SHP77 (cell line): ENCODE measurements at regions not wholly inside any gene's neighbourhood (a gene's known extent, or its start where the extent isn't known, plus 50 kb on each side); places are given as distances from the start of the nearest gene placed in this dataset.

ENCODE experiments used
- DNase-seq, 2 experiments: peaks; one replicate each; lab custom pipeline; 2025; lab: John Stamatoyannopoulos, UW

- no peak for DNase-seq
Measured at GRCh38 chr6:92826633-92827032, 592.7 kb downstream of the EPHA7 start.

- DNase-seq = no peak
Measured at GRCh38 chr6:92822222-92822621, 597.1 kb downstream of the EPHA7 start.

- no peak for DNase-seq
Measured at GRCh38 chr6:92820601-92821000, 598.8 kb downstream of the EPHA7 start.

GRCh38 chr6:92810913-92811312 is 608.4 kb downstream of the EPHA7 start:
- DNase-seq = peak; percentile 47 to 51

- DNase-seq = no peak
Measured at GRCh38 chr6:92806254-92806653, 613.1 kb downstream of the EPHA7 start.

- DNase-seq = no peak
Measured at GRCh38 chr6:92791403-92791802, 628.0 kb downstream of the EPHA7 start.

GRCh38 chr6:92790381-92790780 is 629.0 kb downstream of the EPHA7 start:
- no peak for DNase-seq

- DNase-seq = no peak
Measured at GRCh38 chr6:92784235-92784634, 635.1 kb downstream of the EPHA7 start.

- peak in 1 of 2 experiments; percentile 56 for DNase-seq
Measured at GRCh38 chr6:92779746-92780145, 639.6 kb downstream of the EPHA7 start.

- peak; percentile 52 to 59 for DNase-seq
Measured at GRCh38 chr6:92777146-92777740, 642.1 kb downstream of the EPHA7 start.

GRCh38 chr6:92770540-92770939 is 648.8 kb downstream of the EPHA7 start:
- no peak for DNase-seq

GRCh38 chr6:92767101-92767500 is 652.3 kb downstream of the EPHA7 start:
- DNase-seq = no peak

GRCh38 chr6:92763680-92764079 is 655.7 kb downstream of the EPHA7 start:
- no peak for DNase-seq

- DNase-seq = no peak
Measured at GRCh38 chr6:92763274-92763584, 656.1 kb downstream of the EPHA7 start.

GRCh38 chr6:92762443-92763273 is 656.7 kb downstream of the EPHA7 start:
- no peak for DNase-seq

- no peak for DNase-seq
Measured at GRCh38 chr6:92759178-92759577, 660.2 kb downstream of the EPHA7 start.

- DNase-seq = no peak
Measured at GRCh38 chr6:92757925-92758324, 661.4 kb downstream of the EPHA7 start.

GRCh38 chr6:92756912-92757311 is 662.4 kb downstream of the EPHA7 start:
- DNase-seq = no peak

GRCh38 chr6:92753956-92754355 is 665.4 kb downstream of the EPHA7 start:
- no peak for DNase-seq

- no peak for DNase-seq
Measured at GRCh38 chr6:92752114-92752513, 667.2 kb downstream of the EPHA7 start.

- DNase-seq = no peak
Measured at GRCh38 chr6:92748131-92748530, 671.2 kb downstream of the EPHA7 start.

GRCh38 chr6:92737983-92738382 is 681.4 kb downstream of the EPHA7 start:
- no peak for DNase-seq

- no peak for DNase-seq
Measured at GRCh38 chr6:92723390-92723931, 695.9 kb downstream of the EPHA7 start.

- DNase-seq = no peak
Measured at GRCh38 chr6:92719773-92720172, 699.6 kb downstream of the EPHA7 start.
